Stimulated activated CD8-positive, alpha-beta memory T cell treated with anti-CD3 and anti-CD28 coated beads, Interleukin-12 subunit alpha, Interleukin-12 subunit beta, amount 100 ng/mL, for 1 hour (primary cell): ENCODE measurements at regions not wholly inside any gene's neighbourhood (a gene's known extent, or its start where the extent isn't known, plus 50 kb on each side); places are given as distances from the start of the nearest gene placed in this dataset.

Source experiments
- DNase-seq: peaks from one replicate; pipeline ENCODE4 v3.0.0-alpha.2; 2020; ENCODE audit warnings: low read depth

- no peak for DNase-seq
These were observed 391.2 kb downstream of the BCAT1 start for GRCh38 chr12:24557738-24558137.

GRCh38 chr12:24555730-24556129 lies 393.2 kb downstream of the BCAT1 start:
- no peak for DNase-seq

GRCh38 chr12:24554612-24555295 lies 394.1 kb downstream of the BCAT1 start:
- no peak for DNase-seq

- no peak for DNase-seq
These were observed 395.6 kb downstream of the BCAT1 start for GRCh38 chr12:24553259-24553658.

- DNase-seq, result no peak
These were observed 397.6 kb downstream of the BCAT1 start for GRCh38 chr12:24551163-24551786.

- DNase-seq, result no peak
These were observed 398.3 kb downstream of the BCAT1 start for GRCh38 chr12:24550609-24551008.

GRCh38 chr12:24546661-24547060 lies 402.2 kb downstream of the BCAT1 start:
- no peak for DNase-seq

GRCh38 chr12:24546084-24546483 lies 402.8 kb downstream of the BCAT1 start:
- no peak for DNase-seq

GRCh38 chr12:24544368-24544767 lies 404.5 kb downstream of the BCAT1 start:
- DNase-seq, result no peak

GRCh38 chr12:24541193-24541871 lies 407.6 kb downstream of the BCAT1 start:
- no peak for DNase-seq

GRCh38 chr12:24539646-24540045 lies 409.3 kb downstream of the BCAT1 start:
- no peak for DNase-seq

GRCh38 chr12:24537083-24537860 lies 411.6 kb downstream of the BCAT1 start:
- no peak for DNase-seq

GRCh38 chr12:24535334-24536069 lies 413.4 kb downstream of the BCAT1 start:
- no peak for DNase-seq

- no peak for DNase-seq
These were observed 414.3 kb downstream of the BCAT1 start for GRCh38 chr12:24534622-24535021.

- no peak for DNase-seq
These were observed 415.1 kb downstream of the BCAT1 start for GRCh38 chr12:24533716-24534352.

GRCh38 chr12:24530689-24531088 lies 418.2 kb downstream of the BCAT1 start:
- no peak for DNase-seq

- no peak for DNase-seq
These were observed 421.8 kb downstream of the BCAT1 start for GRCh38 chr12:24527102-24527501.

GRCh38 chr12:24522736-24523135 lies 426.2 kb downstream of the BCAT1 start:
- DNase-seq, result no peak

- no peak for DNase-seq
These were observed 429.1 kb downstream of the BCAT1 start for GRCh38 chr12:24519759-24520158.

- DNase-seq, result no peak
These were observed 431.9 kb downstream of the BCAT1 start for GRCh38 chr12:24517000-24517399.

- no peak for DNase-seq
These were observed 438.2 kb downstream of the BCAT1 start for GRCh38 chr12:24510581-24511125.
